ENCODE measurements at regions not wholly inside any gene's neighbourhood (a gene's known extent, or its start where the extent isn't known, plus 50 kb on each side); places are given as distances from the start of the nearest gene placed in this dataset.

DNA sequence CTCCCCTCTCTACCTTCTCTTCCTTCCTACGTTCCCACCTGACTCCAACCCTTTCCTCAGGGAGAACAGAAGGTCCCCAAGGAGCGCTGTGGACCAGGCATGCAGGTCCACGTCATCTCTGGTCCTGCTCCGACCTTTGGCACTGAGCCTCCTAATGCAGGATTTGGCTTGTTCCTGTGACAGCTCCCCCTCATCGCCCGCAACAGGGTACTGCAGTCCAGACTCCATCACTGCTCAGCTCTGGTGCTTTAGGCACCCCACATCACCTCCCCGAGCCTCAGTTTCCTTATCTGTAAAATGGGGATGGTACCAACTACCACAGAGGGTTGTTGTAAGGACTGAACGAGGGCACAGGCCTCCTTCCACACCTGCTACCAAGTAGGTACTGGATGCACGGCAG is 54.6 kb downstream of the FHIP2A start:
- no peak; the same call in 1 of the 2 replicates for TF ChIP-seq CTCF (IDR thresholded peaks at IDR 0.05; ENCODE audit: low read length)
- TF ChIP-seq EZH2 (IDR thresholded peaks at IDR 0.05; ENCODE audit: borderline replicate concordance, low read length) = no peak

All from OCI-LY1 (cell line).